ENCODE measurements at regions not wholly inside any gene's neighbourhood (a gene's known extent, or its start where the extent isn't known, plus 50 kb on each side); places are given as distances from the start of the nearest gene placed in this dataset.

DNA sequence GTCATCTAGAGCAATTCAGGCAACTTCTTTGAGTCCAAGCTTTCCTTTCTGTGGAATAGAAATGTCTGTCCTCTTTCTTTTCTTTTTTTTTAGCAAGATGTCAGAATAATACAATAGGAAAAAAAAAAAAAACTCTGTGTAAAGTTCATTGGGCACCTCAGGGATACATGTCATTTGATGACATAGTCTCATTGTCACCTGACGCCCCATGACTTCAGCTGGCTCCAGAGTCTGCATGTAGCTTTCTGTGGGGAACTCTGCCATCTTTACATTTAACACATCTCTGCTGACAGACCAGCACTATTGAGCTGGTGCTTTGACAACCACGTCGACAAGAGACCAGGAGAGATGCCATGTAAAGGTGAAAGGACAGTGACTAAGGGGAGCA lies 172.5 kb upstream of the KLF7 start:
- TF ChIP-seq, protein P1, sequence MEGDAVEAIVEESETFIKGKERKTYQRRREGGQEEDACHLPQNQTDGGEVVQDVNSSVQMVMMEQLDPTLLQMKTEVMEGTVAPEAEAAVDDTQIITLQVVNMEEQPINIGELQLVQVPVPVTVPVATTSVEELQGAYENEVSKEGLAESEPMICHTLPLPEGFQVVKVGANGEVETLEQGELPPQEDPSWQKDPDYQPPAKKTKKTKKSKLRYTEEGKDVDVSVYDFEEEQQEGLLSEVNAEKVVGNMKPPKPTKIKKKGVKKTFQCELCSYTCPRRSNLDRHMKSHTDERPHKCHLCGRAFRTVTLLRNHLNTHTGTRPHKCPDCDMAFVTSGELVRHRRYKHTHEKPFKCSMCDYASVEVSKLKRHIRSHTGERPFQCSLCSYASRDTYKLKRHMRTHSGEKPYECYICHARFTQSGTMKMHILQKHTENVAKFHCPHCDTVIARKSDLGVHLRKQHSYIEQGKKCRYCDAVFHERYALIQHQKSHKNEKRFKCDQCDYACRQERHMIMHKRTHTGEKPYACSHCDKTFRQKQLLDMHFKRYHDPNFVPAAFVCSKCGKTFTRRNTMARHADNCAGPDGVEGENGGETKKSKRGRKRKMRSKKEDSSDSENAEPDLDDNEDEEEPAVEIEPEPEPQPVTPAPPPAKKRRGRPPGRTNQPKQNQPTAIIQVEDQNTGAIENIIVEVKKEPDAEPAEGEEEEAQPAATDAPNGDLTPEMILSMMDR (IDR thresholded peaks at IDR 0.05; ENCODE audit: insufficient read depth, low read length) = no peak
- no peak for TF ChIP-seq POLR2AphosphoS5 (IDR thresholded peaks at IDR 0.05; ENCODE audit: low read depth)

Measured in HL-60 (cell line).